Naive thymus-derived CD4-positive, alpha-beta T cell (primary cell): ENCODE measurements at regions not wholly inside any gene's neighbourhood (a gene's known extent, or its start where the extent isn't known, plus 50 kb on each side); places are given as distances from the start of the nearest gene placed in this dataset.
"Not testable (repeated sequence)": the region's sequence is repeated elsewhere in the genome, so short reads cannot be mapped to it uniquely, and the experiment has no call there.

Source experiments
- ATAC-seq: fragments of 150-1000 bp; cut with Tn5 transposase; 2 replicates; pipeline ENCODE4 v1.10.0; 2021; ENCODE audit warnings: mild to moderate bottlenecking, moderate library complexity
- CTCF ChIA-PET: fragments of 350-600 bp; sonication (Branson Sonifier 250); formaldehyde crosslinking; loops from one replicate; lab custom pipeline; 2021; ENCODE audit warnings: antibody characterized with exemption; lab: Charles Lee
- POLR2A ChIA-PET: fragments of 350-600 bp; sonication (Branson Sonifier 250); formaldehyde crosslinking; loops from one replicate; lab custom pipeline; 2021; ENCODE audit warnings: antibody characterized with exemption, inconsistent platforms; lab: Charles Lee
- DNase-seq, 9 donors: peaks; one replicate each; pipeline versions ENCODE4 v3.0.0 to v3.0.0-alpha.2; 2020 to 2022; ENCODE audit warnings: mixed read lengths in 1 of 9
- H3K27ac ChIP-seq: one replicate; pipeline ENCODE4 v1.7.0; 2013; ENCODE audit warnings: mild to moderate bottlenecking, low read depth, low read length, moderate library complexity
- H3K27me3 ChIP-seq, 2 donors: one replicate each; pipeline ENCODE4 v1.7.0; 2013; ENCODE audit warnings: low read length in 2 of 2, mild to moderate bottlenecking in 2 of 2, moderate library complexity in 2 of 2; ENCODE audit not compliant: control insufficient read depth in 2 of 2, insufficient read depth in 2 of 2
- H3K36me3 ChIP-seq, 3 experiments: 1 replicate in 2 of 3; 2 replicates in 1 of 3; pipeline ENCODE4 v1.7.0; 2013; ENCODE audit warnings: low read length in 3 of 3, mild to moderate bottlenecking in 3 of 3, moderate library complexity in 1 of 3; ENCODE audit not compliant: insufficient read depth in 3 of 3, control insufficient read depth in 2 of 3
- H3K4me1 ChIP-seq, 2 donors: one replicate each; pipeline ENCODE4 v1.7.0; 2013; ENCODE audit warnings: low read length in 2 of 2, mild to moderate bottlenecking in 2 of 2, moderate library complexity in 1 of 2; ENCODE audit not compliant: control insufficient read depth in 2 of 2, insufficient read depth in 2 of 2
- H3K4me3 ChIP-seq: 2 replicates; pipeline ENCODE4 v1.7.0; 2013; ENCODE audit warnings: mild to moderate bottlenecking, low read length
- H3K9me3 ChIP-seq, 3 experiments: 1 replicate in 2 of 3; 2 replicates in 1 of 3; pipeline ENCODE4 v1.7.0; 2013; ENCODE audit warnings: low read length in 3 of 3; ENCODE audit not compliant: control insufficient read depth in 2 of 3
- H3K27ac Mint-ChIP-seq, 9 donors: one replicate each; pipeline ENCODE4 v1.8.0; 2020 to 2022; ENCODE audit warnings: mixed read lengths in 9 of 9, mild to moderate bottlenecking in 8 of 9, moderate library complexity in 5 of 9, inconsistent platforms in 2 of 9
- H3K27me3 Mint-ChIP-seq, 5 donors: one replicate each; pipeline ENCODE4 v1.8.0; 2021 to 2022; ENCODE audit warnings: mixed read lengths in 5 of 5, mild to moderate bottlenecking in 1 of 5
- H3K36me3 Mint-ChIP-seq, 5 donors: one replicate each; pipeline ENCODE4 v1.8.0; 2020 to 2022; ENCODE audit warnings: mixed read lengths in 5 of 5, mild to moderate bottlenecking in 3 of 5, inconsistent platforms in 1 of 5
- H3K4me1 Mint-ChIP-seq, 7 donors: one replicate each; pipeline ENCODE4 v1.8.0; 2020 to 2022; ENCODE audit warnings: mixed read lengths in 7 of 7, mild to moderate bottlenecking in 3 of 7, inconsistent platforms in 1 of 7
- H3K4me3 Mint-ChIP-seq, 10 donors: one replicate each; pipeline ENCODE4 v1.8.0; 2020 to 2022; ENCODE audit warnings: mild to moderate bottlenecking in 10 of 10, mixed read lengths in 10 of 10, moderate library complexity in 6 of 10, inconsistent platforms in 2 of 10
- H3K9me3 Mint-ChIP-seq, 11 donors: one replicate each; pipeline ENCODE4 v1.8.0; 2020 to 2022; ENCODE audit warnings: mixed read lengths in 11 of 11, mild to moderate bottlenecking in 4 of 11, inconsistent platforms in 1 of 11, moderate library complexity in 1 of 11
- intact Hi-C, 2 donors: fragments of 100-400 bp; cut with micrococcal nuclease; formaldehyde crosslinking; loops; one replicate each; pipeline ENCODE4 v1.15.1; 2023

- H3K9me3 ChIP-seq, DNase-seq, ATAC-seq, H3K4me3 Mint-ChIP-seq, H3K4me3 ChIP-seq, H3K36me3 ChIP-seq, POLR2A ChIA-PET, H3K27me3 ChIP-seq, H3K27ac ChIP-seq: not testable (repeated sequence)
- intact Hi-C loops = loop anchor here in 1 of 2 donors (5.0 kb wide), 1 partner anchor 43 kb away; no protein-coding TSS in a partner anchor
- H3K4me1 Mint-ChIP-seq = peaks cover 17 to 51% (median 25%) of the 10 kb centered on the region in 7 donors
- peaks cover 10 to 18% (median 13%) of the 10 kb centered on the region in 5 donors for H3K36me3 Mint-ChIP-seq
- peaks cover 6 to 16% of the 10 kb centered on the region in 2 donors for H3K4me1 ChIP-seq
- H3K27me3 Mint-ChIP-seq = peaks cover 0 to 59% (median 0%) of the 10 kb centered on the region in 5 donors
- CTCF ChIA-PET = interaction anchor here (0.9 kb wide), 1 partner anchor 136 kb away, joined by 3 read pairs; no protein-coding TSS in a partner anchor
- H3K27ac Mint-ChIP-seq = peak overlapping the region in 3 of 9 donors; percentile 10 to 41 (median 34)
- peaks cover 10 to 33% (median 18%) of the 10 kb centered on the region in 11 donors for H3K9me3 Mint-ChIP-seq
Measured at GRCh38 chr4:38338939-38339338, 325.1 kb upstream of the KLF3 start.

- Mint-ChIP-seq H3K4me3 (no peak overlapping the region), H3K27me3 (peaks cover 0 to 36% (median 0%) of the 10 kb centered on the region in 5 donors), H3K36me3 (peaks cover 14 to 25% (median 19%) of the 10 kb centered on the region in 5 donors), H3K4me1 (peaks cover 0 to 32% (median 5%) of the 10 kb centered on the region in 7 donors), H3K27ac (no peak overlapping the region), H3K9me3 (peaks cover 8 to 47% (median 21%) of the 10 kb centered on the region in 11 donors)
- H3K9me3 ChIP-seq = peaks cover 0 to 9% (median 0%) of the 10 kb centered on the region in 3 experiments
- H3K27me3 ChIP-seq = no peaks in the 10 kb centered on the region
- H3K4me1 ChIP-seq = no peaks in the 10 kb centered on the region
- POLR2A ChIA-PET = no interaction called here
- H3K4me3 ChIP-seq = no peak overlapping the region
- H3K36me3 ChIP-seq = no peaks in the 10 kb centered on the region
- H3K27ac ChIP-seq = no peak overlapping the region
- ATAC-seq (no peak), DNase-seq (no peak)
- intact Hi-C loops = no loop called here
- CTCF ChIA-PET = interaction anchor here (0.9 kb wide), 1 partner anchor 12 kb away, joined by 3 read pairs; no protein-coding TSS in a partner anchor
Measured at GRCh38 chr4:38343608-38344007, 320.4 kb upstream of the KLF3 start.

- ChIA-PET CTCF (no interaction called here), POLR2A (interaction anchor here (0.6 kb wide), 1 partner anchor 309 kb away, joined by 3 read pairs; no protein-coding TSS in a partner anchor)
- Mint-ChIP-seq H3K27me3 (peaks cover 0 to 28% (median 0%) of the 10 kb centered on the region in 5 donors), H3K9me3 (peaks cover 7 to 34% (median 14%) of the 10 kb centered on the region in 11 donors), H3K4me1 (peaks cover 0 to 30% (median 5%) of the 10 kb centered on the region in 7 donors), H3K4me3 (no peak overlapping the region), H3K27ac (peak overlapping the region in 1 of 9 donors; percentile 46), H3K36me3 (peaks cover 9 to 22% (median 11%) of the 10 kb centered on the region in 5 donors)
- peaks cover 0 to 5% (median 0%) of the 10 kb centered on the region in 3 experiments for H3K9me3 ChIP-seq
- no peak overlapping the region for H3K4me3 ChIP-seq
- intact Hi-C loops = no loop called here
- no peaks in the 10 kb centered on the region for H3K27me3 ChIP-seq
- H3K27ac ChIP-seq = no peak overlapping the region
- no peaks in the 10 kb centered on the region for H3K4me1 ChIP-seq
- no peak for DNase-seq
- ATAC-seq = no peak
- no peaks in the 10 kb centered on the region for H3K36me3 ChIP-seq
Measured at GRCh38 chr4:38344929-38345328, 319.1 kb upstream of the KLF3 start.

GRCh38 chr4:38347251-38347650, 316.7 kb upstream of the KLF3 start:
- Mint-ChIP-seq H3K9me3 (peaks cover 9 to 43% (median 19%) of the 10 kb centered on the region in 11 donors), H3K4me1 (peaks cover 0 to 12% (median 5%) of the 10 kb centered on the region in 7 donors), H3K27me3 (peaks cover 0 to 23% (median 0%) of the 10 kb centered on the region in 5 donors), H3K36me3 (peaks cover 9 to 22% (median 15%) of the 10 kb centered on the region in 5 donors), H3K4me3 (no peak overlapping the region), H3K27ac (peak overlapping the region in 2 of 9 donors; percentile 31 to 55)
- Histone ChIP-seq H3K27me3 (no peaks in the 10 kb centered on the region), H3K4me3 (no peak overlapping the region), H3K36me3 (no peaks in the 10 kb centered on the region), H3K9me3 (peaks cover 0 to 5% (median 0%) of the 10 kb centered on the region in 3 experiments), H3K27ac (no peak overlapping the region), H3K4me1 (no peaks in the 10 kb centered on the region)
- intact Hi-C loops = no loop called here
- ChIA-PET POLR2A (interaction anchor here (0.6 kb wide), 1 partner anchor 171 kb away, joined by 4 read pairs; no protein-coding TSS in a partner anchor), CTCF (interaction anchor here (1.3 kb wide), 1 partner anchor 13 kb away, joined by 3 read pairs; no protein-coding TSS in a partner anchor)
- no peak for ATAC-seq
- no peak for DNase-seq

- Histone ChIP-seq H3K27me3 (no peaks in the 10 kb centered on the region), H3K27ac (no peak overlapping the region), H3K9me3 (no peaks in the 10 kb centered on the region), H3K4me3 (no peak overlapping the region), H3K36me3 (no peaks in the 10 kb centered on the region), H3K4me1 (no peaks in the 10 kb centered on the region)
- H3K4me3 Mint-ChIP-seq = no peak overlapping the region
- H3K36me3 Mint-ChIP-seq = peaks cover 0 to 13% (median 0%) of the 10 kb centered on the region in 5 donors
- intact Hi-C loops = no loop called here
- H3K27ac Mint-ChIP-seq = no peak overlapping the region
- DNase-seq = no peak
- CTCF ChIA-PET = no interaction called here
- no peak for ATAC-seq
- peaks cover 0 to 9% (median 2%) of the 10 kb centered on the region in 7 donors for H3K4me1 Mint-ChIP-seq
- POLR2A ChIA-PET = no interaction called here
- H3K9me3 Mint-ChIP-seq = peaks cover 4 to 36% (median 19%) of the 10 kb centered on the region in 11 donors
- H3K27me3 Mint-ChIP-seq = peaks cover 0 to 14% (median 0%) of the 10 kb centered on the region in 5 donors
Measured at GRCh38 chr4:38354421-38354820, 309.6 kb upstream of the KLF3 start.

- ATAC-seq (no peak), DNase-seq (no peak)
- H3K9me3 ChIP-seq = no peaks in the 10 kb centered on the region
- no peaks in the 10 kb centered on the region for H3K4me1 ChIP-seq
- CTCF ChIA-PET = no interaction called here
- no peak overlapping the region for H3K27ac Mint-ChIP-seq
- no peak overlapping the region for H3K4me3 Mint-ChIP-seq
- no peak overlapping the region for H3K4me3 ChIP-seq
- peaks cover 0 to 14% (median 0%) of the 10 kb centered on the region in 5 donors for H3K36me3 Mint-ChIP-seq
- no peaks in the 10 kb centered on the region for H3K36me3 ChIP-seq
- H3K27me3 Mint-ChIP-seq = peaks cover 0 to 14% (median 0%) of the 10 kb centered on the region in 5 donors
- POLR2A ChIA-PET = no interaction called here
- intact Hi-C loops = no loop called here
- no peaks in the 10 kb centered on the region for H3K27me3 ChIP-seq
- peaks cover 4 to 36% (median 19%) of the 10 kb centered on the region in 11 donors for H3K9me3 Mint-ChIP-seq
- no peak overlapping the region for H3K27ac ChIP-seq
- H3K4me1 Mint-ChIP-seq = peaks cover 0 to 9% (median 2%) of the 10 kb centered on the region in 7 donors
Measured at GRCh38 chr4:38354872-38355271, 309.1 kb upstream of the KLF3 start.
